HCT116 (cell line): ENCODE measurements at regions not wholly inside any gene's neighbourhood (a gene's known extent, or its start where the extent isn't known, plus 50 kb on each side); places are given as distances from the start of the nearest gene placed in this dataset.

Source experiments
- EZH2phosphoT487 ChIP-seq: fragments of 200-600 bp; IDR thresholded peaks from 2 replicates; pipeline ENCODE4 v1.6.1; 2018; ENCODE audit warnings: antibody characterized with exemption, borderline replicate concordance
- JUND ChIP-seq: IDR thresholded peaks from 2 replicates; pipeline ENCODE4 v1.6.1; 2012
- POLR2A ChIP-seq: IDR thresholded peaks from 2 replicates; pipeline ENCODE4 v1.7.0; 2011; ENCODE audit warnings: borderline replicate concordance; ENCODE audit not compliant: insufficient read depth, insufficient read length; ENCODE audit errors: extremely low read depth
- POLR2AphosphoS5 ChIP-seq: IDR thresholded peaks from 2 replicates; pipeline ENCODE4 v1.6.1; 2011; ENCODE audit warnings: mild to moderate bottlenecking, low read depth, low read length, moderate library complexity
- RAD21 ChIP-seq: IDR thresholded peaks from 2 replicates; pipeline ENCODE4 v1.6.1; 2012; ENCODE audit warnings: low read depth, mild to moderate bottlenecking
- SIN3A ChIP-seq: IDR thresholded peaks from 2 replicates; pipeline ENCODE4 v1.6.1; 2012; ENCODE audit warnings: low read depth
- SP1 ChIP-seq: IDR thresholded peaks from 2 replicates; pipeline ENCODE4 v1.6.1; 2012; ENCODE audit warnings: low read depth
- TCF7L2 ChIP-seq: IDR thresholded peaks from 2 replicates; pipeline ENCODE4 v1.7.0; 2011; ENCODE audit warnings: borderline replicate concordance, inconsistent platforms; ENCODE audit not compliant: insufficient read depth, insufficient read length; ENCODE audit errors: extremely low read depth
- YY1 ChIP-seq: IDR thresholded peaks from 2 replicates; pipeline ENCODE4 v1.6.1; 2011; ENCODE audit warnings: low read length, low read depth, moderate library complexity, mild to moderate bottlenecking; ENCODE audit not compliant: insufficient replicate concordance; ENCODE audit errors: extremely low read depth
- ZBTB33 ChIP-seq: IDR thresholded peaks from 2 replicates; pipeline ENCODE4 v1.6.1; 2011; ENCODE audit warnings: mild to moderate bottlenecking, low read length, moderate library complexity; ENCODE audit not compliant: insufficient replicate concordance; ENCODE audit errors: extremely low read depth
- TF ChIP-seq, protein P1 (sequence below), 3 experiments: fragments of 200-600 bp in 1 of 3; sonication (generic) in 1 of 3; IDR thresholded peaks in 2 of 3; conservative IDR thresholded peaks in 1 of 3; 2 replicates each; pipeline ENCODE4 v1.5.1; 2012 to 2017; ENCODE audit warnings: low read depth in 2 of 3, low read length in 2 of 3, antibody characterized with exemption in 1 of 3, borderline replicate concordance in 1 of 3, control low read depth in 1 of 3, mild to moderate bottlenecking in 1 of 3, mixed read lengths in 1 of 3, mixed run types in 1 of 3, moderate library complexity in 1 of 3; ENCODE audit not compliant: insufficient read depth in 1 of 3
- TF ChIP-seq, protein P2 (sequence below): IDR thresholded peaks from 2 replicates; pipeline ENCODE4 v1.6.1; 2012
- TF ChIP-seq, protein P3 (sequence below): IDR thresholded peaks from 2 replicates; pipeline ENCODE4 v1.6.1; 2012

DNA sequence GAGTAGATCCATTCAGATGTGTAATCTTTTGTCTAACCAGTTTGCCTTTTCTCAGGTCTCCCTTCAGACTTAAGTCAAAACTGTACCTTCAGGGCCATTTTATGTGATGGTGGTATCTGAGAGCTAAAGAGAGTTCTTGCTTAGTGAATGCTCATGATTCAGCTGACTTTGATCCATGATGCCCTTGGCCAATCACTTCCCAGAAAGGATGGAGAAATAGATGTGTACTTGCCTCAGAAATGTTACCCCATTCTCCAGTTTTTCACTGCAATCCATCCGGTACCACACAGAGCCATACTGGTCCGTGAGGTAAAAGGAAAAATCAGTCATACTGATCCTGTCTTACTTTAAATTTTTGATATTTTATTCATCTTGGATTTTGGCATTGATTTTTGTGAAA lies 234.8 kb upstream of the PIK3C3 start:
- TF ChIP-seq, protein P1, sequence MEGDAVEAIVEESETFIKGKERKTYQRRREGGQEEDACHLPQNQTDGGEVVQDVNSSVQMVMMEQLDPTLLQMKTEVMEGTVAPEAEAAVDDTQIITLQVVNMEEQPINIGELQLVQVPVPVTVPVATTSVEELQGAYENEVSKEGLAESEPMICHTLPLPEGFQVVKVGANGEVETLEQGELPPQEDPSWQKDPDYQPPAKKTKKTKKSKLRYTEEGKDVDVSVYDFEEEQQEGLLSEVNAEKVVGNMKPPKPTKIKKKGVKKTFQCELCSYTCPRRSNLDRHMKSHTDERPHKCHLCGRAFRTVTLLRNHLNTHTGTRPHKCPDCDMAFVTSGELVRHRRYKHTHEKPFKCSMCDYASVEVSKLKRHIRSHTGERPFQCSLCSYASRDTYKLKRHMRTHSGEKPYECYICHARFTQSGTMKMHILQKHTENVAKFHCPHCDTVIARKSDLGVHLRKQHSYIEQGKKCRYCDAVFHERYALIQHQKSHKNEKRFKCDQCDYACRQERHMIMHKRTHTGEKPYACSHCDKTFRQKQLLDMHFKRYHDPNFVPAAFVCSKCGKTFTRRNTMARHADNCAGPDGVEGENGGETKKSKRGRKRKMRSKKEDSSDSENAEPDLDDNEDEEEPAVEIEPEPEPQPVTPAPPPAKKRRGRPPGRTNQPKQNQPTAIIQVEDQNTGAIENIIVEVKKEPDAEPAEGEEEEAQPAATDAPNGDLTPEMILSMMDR (IDR thresholded peaks at IDR 0.05 in 2 of 3, conservative IDR thresholded peaks at IDR 0.05 in 1 of 3; ENCODE audit: borderline replicate concordance in 1 of 3, insufficient read depth in 1 of 3, low read depth in 2 of 3, low read length in 2 of 3) = no peak
- TF ChIP-seq TCF7L2 = no peak
- no peak for TF ChIP-seq EZH2phosphoT487
- no peak for TF ChIP-seq ZBTB33
- TF ChIP-seq JUND = no peak
- no peak for TF ChIP-seq YY1
- no peak for TF ChIP-seq POLR2A
- no peak for TF ChIP-seq RAD21
- TF ChIP-seq SIN3A = no peak
- no peak for TF ChIP-seq POLR2AphosphoS5
- TF ChIP-seq SP1 = no peak
- TF ChIP-seq, protein P2, sequence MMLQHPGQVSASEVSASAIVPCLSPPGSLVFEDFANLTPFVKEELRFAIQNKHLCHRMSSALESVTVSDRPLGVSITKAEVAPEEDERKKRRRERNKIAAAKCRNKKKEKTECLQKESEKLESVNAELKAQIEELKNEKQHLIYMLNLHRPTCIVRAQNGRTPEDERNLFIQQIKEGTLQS = no peak
- TF ChIP-seq, protein P3, sequence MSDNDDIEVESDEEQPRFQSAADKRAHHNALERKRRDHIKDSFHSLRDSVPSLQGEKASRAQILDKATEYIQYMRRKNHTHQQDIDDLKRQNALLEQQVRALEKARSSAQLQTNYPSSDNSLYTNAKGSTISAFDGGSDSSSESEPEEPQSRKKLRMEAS = no peak
